DMS53 (cell line): ENCODE measurements at regions not wholly inside any gene's neighbourhood (a gene's known extent, or its start where the extent isn't known, plus 50 kb on each side); places are given as distances from the start of the nearest gene placed in this dataset.
"Not testable (repeated sequence)": the region's sequence is repeated elsewhere in the genome, so short reads cannot be mapped to it uniquely, and the experiment has no call there.

Experiments used
- DNase-seq: peaks from one replicate; lab custom pipeline; 2025; lab: John Stamatoyannopoulos, UW

GRCh38 chr11:116043857-116044256 is 539.6 kb upstream of the CADM1 start:
- DNase-seq: no peak

DNA sequence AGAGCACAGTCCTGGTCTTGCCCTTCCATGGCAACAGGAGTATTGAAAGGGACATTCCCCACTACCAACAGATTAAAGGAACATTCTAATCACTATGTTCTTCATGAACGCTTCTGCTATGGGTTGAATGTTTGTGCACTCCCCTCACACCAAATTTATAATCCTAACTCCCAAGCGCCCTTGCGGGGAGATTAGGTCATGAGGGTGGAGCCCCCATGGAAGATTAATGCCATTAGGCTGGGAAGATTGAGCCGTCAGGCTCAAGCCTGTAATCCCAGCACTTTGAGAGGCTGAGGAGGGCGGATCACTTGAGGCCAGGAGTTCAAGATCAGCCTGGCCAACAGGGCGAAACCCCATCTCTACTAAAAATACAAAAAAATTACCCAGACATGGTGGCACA is 538.8 kb upstream of the CADM1 start:
- DNase-seq: not testable (repeated sequence)

DNA sequence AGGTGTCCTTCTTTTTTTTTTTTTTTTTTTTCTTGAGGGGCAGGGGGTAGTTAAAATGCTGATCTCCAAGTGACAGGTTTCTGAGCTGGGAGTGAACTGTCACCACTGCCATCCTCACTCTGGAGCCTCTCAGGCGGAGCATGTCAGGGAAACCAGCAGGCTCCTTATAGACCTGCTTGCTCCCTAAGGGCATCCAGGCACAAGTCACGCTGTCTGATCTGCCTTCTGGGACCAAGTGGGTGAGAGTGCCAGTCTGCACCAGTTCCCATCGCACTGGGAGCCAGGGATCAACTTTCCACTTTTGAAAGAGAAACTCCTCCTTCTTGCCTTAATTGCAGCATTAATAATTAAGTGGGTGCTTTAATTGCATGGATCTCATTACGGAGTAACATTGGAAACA is 537.9 kb upstream of the CADM1 start:
- peak; percentile 74 for DNase-seq

DNA sequence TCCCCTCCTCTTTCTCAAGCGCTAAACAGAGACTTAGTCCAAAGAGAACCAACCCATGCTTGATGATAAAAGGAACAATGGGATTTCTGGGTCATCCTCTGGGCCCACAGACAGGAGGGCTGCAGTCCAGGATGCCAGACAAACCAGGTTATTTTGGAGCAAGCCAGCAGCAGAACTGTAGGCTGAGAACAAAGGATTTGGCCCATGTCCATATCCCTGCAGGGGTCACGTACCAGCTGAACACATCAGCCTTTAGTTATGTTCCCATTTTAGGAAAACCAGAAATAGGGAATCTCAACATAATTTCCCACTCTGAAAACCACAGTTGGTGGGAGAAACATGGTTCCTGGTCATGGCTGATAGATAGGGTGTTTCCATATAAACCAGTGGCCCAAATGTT is 533.6 kb upstream of the CADM1 start:
- DNase-seq: peak; percentile 62

DNA sequence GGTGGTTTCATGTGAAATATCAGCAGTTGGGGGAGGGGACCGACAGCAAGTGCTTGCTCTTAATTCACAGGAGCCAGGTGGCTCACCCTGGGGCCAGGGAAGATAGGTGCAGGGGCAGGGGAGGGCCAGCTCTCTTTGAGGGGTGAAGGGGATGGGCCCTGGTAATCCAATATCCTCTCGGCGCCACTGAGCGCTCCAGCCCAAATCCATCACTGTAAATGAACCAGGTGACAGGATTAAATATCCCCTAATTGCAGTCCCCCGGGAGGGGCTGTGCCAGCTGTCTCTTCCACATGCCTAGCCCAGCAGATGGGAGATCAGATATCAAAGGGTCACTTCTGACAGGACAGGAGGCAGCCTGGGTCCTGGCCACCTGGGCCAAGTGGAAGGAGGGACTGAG is 531.8 kb upstream of the CADM1 start:
- peak; percentile 99 for DNase-seq

DNA sequence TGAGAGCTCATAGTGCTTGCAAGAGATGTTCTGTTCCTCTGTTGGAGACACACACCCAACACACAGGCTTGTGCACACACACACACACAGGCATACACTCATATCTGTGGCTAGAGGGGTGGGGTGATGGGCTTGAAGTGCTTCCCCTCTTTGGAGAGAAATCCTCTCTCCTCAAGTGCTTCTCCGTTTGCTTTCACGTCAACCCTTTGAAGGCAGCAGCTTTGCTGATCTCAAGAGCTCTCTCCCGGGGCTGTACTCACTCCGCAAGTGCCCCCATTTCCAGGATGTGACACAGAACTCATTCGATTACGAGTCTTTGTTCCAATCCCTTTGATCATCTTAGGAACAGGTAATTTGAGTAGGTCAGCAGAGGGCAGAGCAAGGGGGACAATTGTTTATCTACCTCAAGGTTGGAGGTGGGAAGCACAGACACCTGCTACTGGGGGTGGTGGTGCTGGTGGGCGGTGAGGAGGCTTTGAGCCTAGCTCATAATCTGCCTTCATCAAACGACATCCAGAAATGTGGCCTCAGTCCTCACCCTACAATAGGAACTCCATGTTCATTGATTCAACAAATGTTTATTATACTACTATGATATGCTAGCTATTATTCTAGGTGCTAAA is 529.8 kb upstream of the CADM1 start:
- DNase-seq: peak; percentile 100

DNA sequence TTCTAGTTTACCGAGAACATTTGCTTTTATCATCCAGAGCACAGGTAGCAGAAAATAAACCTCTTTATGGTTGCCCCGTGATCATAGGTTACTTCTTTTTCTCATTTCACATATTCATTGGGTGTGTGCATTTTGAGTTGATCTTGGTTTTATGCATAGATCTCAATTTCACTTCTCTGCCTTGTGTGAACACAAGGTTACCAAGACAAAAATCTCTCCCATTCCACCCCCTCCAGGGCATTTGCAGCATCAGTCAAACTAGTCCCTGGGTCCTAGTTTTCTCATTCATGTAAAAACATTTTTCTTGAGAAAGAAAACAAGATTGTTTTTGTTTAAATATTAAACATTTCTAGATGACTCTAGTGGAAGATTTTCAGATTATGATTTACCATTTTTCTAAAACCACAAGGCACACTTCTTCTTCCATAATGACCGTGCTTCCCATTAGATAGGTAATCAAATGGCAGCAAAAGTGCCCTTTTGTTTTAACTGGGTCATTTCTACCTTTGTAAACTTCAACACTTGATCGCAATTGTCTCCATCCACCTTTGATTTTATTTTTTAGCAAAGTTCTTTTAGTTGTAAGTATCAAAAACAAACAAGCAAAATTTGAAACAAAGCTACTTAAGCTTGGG is 526.6 kb upstream of the CADM1 start:
- peak; percentile 43 for DNase-seq

DNA sequence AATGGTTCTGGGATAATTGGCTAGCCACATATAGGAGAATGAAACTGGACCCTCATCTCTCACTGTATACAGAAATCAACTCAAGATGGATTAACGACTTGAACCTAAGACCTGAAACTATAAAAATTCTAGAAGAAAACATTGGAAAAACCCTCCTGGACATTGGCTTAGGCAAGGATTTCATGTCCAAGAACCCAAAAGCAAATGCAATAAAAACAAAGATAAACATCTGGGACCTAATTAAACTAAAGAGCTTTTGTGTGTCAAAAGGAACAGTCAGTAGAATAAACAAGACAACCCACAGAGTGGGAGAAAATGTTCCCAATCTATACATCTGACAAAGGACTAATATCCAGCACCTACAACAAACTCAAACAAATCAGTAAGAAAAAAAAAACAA is 524.3 kb upstream of the CADM1 start:
- not testable (repeated sequence) for DNase-seq

GRCh38 chr11:115999437-115999836 is 495.2 kb upstream of the CADM1 start:
- DNase-seq: no peak

GRCh38 chr11:115996808-115997188 is 492.6 kb upstream of the CADM1 start:
- DNase-seq: no peak

GRCh38 chr11:115996125-115996807 is 492.1 kb upstream of the CADM1 start:
- no peak for DNase-seq

DNA sequence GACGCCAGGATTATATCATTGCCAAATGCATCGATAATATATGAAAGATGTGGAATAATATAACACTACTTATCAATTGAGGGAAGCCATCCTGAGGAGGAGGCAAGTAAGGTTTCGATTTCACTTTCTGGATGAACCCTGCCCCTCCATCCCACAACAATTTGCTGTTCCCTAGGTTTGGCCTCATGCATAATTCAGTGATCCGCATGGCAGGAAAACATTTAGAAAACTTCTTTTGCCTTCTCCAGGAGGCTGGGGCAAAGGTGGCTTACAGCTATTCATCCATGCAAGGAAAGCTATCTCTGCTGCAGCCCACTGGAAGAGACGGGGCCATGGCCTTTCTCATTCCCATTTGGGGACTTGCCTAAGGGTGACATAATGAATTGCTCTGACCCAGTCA is 489.4 kb upstream of the CADM1 start:
- DNase-seq: no peak

DNA sequence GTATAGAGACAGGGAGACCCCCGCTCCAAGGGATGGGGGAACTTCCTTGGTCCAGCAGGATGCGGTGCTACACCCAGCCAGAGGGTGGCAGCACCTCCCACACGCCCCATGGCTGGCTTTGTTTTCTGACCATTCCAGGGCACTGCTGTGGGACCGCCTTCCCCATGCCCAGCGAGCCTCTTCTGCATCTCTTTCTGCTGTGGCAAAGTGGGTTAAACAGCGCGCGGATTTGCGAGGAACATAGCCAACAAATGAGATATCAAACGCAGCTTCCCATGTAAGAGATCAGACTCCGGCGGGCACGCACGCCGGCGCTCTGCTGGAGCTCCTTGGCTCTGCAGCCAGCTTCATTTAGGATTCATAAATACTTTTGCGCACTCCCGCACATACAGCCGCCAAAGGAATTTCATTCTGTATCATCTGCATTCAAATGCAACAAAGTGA is 485.8 kb upstream of the CADM1 start:
- peak; percentile 46 for DNase-seq

DNA sequence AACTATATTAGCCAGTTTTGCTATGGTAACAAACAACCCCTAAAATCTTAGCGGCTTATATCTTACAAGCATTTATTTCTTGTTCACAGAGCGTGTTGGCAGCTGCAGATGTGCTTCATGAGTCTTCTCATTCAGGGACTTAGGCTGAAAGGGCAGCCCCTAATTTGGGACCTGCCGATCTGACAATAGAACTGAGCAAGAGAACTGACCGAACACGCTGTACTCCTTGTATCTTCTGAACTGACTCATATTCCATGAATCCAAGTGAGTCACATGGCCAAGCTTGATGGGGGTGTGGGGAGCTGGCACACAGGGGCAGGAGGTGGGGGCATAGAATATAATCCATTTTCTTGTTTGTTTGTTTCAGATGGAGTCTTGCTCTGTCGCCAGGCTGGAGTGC is 481.7 kb upstream of the CADM1 start:
- DNase-seq: no peak

GRCh38 chr11:115984228-115984627 is 480.0 kb upstream of the CADM1 start:
- DNase-seq: no peak

DNA sequence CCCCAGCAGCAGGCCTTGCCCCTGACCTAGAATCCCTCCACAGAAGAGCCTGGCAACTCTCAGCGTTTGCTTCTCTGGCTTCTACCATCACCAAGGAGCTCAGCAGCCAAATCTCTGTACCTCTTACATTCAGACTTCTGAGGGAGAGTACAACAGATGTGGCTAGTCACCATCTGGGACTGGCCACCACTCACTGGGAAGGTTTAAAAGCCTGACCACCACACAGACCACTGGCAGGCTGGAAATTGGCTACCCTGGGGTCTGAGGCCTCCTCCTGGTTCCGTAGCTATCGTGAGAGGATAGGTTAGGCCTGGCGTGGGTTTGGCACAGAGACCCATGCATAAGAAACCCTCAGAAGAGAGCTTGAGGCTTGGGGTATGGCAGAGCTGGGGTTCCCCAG is 478.5 kb upstream of the CADM1 start:
- no peak for DNase-seq

- no peak for DNase-seq
Measured at GRCh38 chr11:115981814-115982471, 477.7 kb upstream of the CADM1 start.

- no peak for DNase-seq
Measured at GRCh38 chr11:115981104-115981481, 476.9 kb upstream of the CADM1 start.

GRCh38 chr11:115980337-115981103 is 476.3 kb upstream of the CADM1 start:
- no peak for DNase-seq

- no peak for DNase-seq
Measured at GRCh38 chr11:115974703-115975102, 470.5 kb upstream of the CADM1 start.

DNA sequence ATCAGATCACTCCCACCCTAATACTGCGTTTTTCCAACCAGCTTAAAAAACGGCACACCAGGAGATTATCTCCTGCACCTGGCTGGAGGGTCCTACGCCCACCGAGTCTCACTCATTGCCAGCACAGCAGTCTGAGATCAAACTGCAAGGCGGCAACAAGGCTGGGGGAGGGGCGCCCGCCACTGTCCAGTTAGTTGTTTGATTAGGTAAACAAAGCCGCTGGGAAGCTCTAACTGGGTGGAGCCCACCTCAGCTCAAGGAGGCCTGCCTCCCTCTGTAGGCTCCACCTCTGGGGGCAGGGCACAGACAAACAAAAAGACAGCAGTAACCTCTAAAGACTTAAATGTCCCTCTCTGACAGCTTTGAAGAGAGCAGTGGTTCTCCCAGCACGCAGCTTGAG is 463.0 kb upstream of the CADM1 start:
- peak; percentile 71 for DNase-seq
